ENCODE measurements at regions not wholly inside any gene's neighbourhood (a gene's known extent, or its start where the extent isn't known, plus 50 kb on each side); places are given as distances from the start of the nearest gene placed in this dataset.

DNA sequence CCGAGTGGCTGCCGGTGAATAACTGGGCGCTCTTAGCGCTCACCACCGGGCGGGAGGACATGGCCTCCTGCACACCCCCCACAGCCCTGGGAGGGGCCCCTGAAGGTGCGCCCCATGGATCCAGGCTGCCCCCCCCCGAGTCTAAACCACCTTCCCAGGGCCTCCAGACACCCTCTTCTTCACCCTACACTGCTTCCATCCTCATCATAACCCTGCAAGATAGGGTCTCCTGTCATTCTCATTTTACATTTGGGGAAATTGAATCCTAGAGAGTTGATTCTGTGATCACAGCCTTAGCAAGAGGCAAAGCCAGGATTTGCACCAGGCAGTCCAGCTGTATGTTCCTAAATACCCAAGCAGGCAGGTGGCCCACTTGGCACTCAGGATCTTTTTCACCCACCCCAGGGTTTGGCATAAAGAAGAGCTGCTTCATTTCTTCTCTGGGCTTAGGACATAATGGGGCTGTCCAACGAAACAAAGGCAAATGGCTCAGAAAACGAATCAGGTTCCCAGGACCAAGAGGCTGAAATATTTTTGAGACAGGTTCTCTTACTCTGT lies 110.8 kb downstream of the PTPRS start:
- TF ChIP-seq, protein P1, sequence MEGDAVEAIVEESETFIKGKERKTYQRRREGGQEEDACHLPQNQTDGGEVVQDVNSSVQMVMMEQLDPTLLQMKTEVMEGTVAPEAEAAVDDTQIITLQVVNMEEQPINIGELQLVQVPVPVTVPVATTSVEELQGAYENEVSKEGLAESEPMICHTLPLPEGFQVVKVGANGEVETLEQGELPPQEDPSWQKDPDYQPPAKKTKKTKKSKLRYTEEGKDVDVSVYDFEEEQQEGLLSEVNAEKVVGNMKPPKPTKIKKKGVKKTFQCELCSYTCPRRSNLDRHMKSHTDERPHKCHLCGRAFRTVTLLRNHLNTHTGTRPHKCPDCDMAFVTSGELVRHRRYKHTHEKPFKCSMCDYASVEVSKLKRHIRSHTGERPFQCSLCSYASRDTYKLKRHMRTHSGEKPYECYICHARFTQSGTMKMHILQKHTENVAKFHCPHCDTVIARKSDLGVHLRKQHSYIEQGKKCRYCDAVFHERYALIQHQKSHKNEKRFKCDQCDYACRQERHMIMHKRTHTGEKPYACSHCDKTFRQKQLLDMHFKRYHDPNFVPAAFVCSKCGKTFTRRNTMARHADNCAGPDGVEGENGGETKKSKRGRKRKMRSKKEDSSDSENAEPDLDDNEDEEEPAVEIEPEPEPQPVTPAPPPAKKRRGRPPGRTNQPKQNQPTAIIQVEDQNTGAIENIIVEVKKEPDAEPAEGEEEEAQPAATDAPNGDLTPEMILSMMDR (IDR thresholded peaks at IDR 0.05), result no peak
- TF ChIP-seq EP300 (IDR thresholded peaks at IDR 0.05) (no peak), POLR2A (IDR thresholded peaks at IDR 0.05) (no peak)

Measured in ovary (tissue), 3 donors.